Small intestine (tissue), 7 donors: ENCODE measurements at regions not wholly inside any gene's neighbourhood (a gene's known extent, or its start where the extent isn't known, plus 50 kb on each side); places are given as distances from the start of the nearest gene placed in this dataset.

Experiments
- DNase-seq, 2 donors: peaks; one replicate each; pipeline versions ENCODE4 v3.0.0 to v3.0.0-alpha.2; 2013
- FAIRE-seq: peaks from 2 replicates; lab custom pipeline; 2012; peaks lifted over from hg19 to GRCh38; lab: Jason Lieb, UNC
- H3K27ac ChIP-seq, 3 donors: one replicate each; pipeline ENCODE4 v1.5.1; 2013; ENCODE audit warnings: low read length in 2 of 3, mild to moderate bottlenecking in 2 of 3, control low read depth in 1 of 3, inconsistent platforms in 1 of 3, low read depth in 1 of 3, moderate library complexity in 1 of 3
- H3K27me3 ChIP-seq, 3 donors: one replicate each; pipeline ENCODE4 v1.6.1; 2013; ENCODE audit warnings: low read length in 3 of 3, inconsistent platforms in 1 of 3; ENCODE audit not compliant: control insufficient read depth in 3 of 3, insufficient read depth in 3 of 3
- H3K36me3 ChIP-seq, 3 donors: one replicate each; pipeline ENCODE4 v1.6.1; 2013; ENCODE audit warnings: low read length in 3 of 3, inconsistent platforms in 1 of 3, low read depth in 1 of 3, mild to moderate bottlenecking in 1 of 3, moderate library complexity in 1 of 3; ENCODE audit not compliant: control insufficient read depth in 3 of 3, insufficient read depth in 2 of 3
- H3K4me1 ChIP-seq, 3 donors: one replicate each; pipeline ENCODE4 v1.6.1; 2013; ENCODE audit warnings: low read length in 2 of 3, inconsistent platforms in 1 of 3, low read depth in 1 of 3, mild to moderate bottlenecking in 1 of 3, moderate library complexity in 1 of 3; ENCODE audit not compliant: control insufficient read depth in 3 of 3, insufficient read depth in 2 of 3
- H3K4me3 ChIP-seq, 3 donors: one replicate each; pipeline ENCODE4 v1.5.1; 2013; ENCODE audit warnings: low read length in 3 of 3, control low read depth in 1 of 3, inconsistent platforms in 1 of 3, low read depth in 1 of 3, mild to moderate bottlenecking in 1 of 3, moderate library complexity in 1 of 3
- H3K9me3 ChIP-seq, 2 donors: one replicate each; pipeline ENCODE4 v1.6.1; 2013; ENCODE audit warnings: low read depth in 1 of 2, low read length in 1 of 2; ENCODE audit not compliant: control insufficient read depth in 2 of 2, insufficient read depth in 1 of 2
- WGBS, 3 donors: extraction: QIAGEN DNeasy Blood & Tissue Kit; methylation state at CpG; one replicate each; pipeline ENCODE4 v1.1.7; 2013; 5-methylcytosine and 5-hydroxymethylcytosine counted together
- donor health status: healthy with polysubstance abuse.
- donor health status: control.
- donor health status: control.
- donor health status: Bipolar disorder and iron deficiency.
- donor health status: healthy.

GRCh38 chr4:41844327-41844726 is 90.9 kb upstream of the TMEM33 start:
- FAIRE-seq (no peak), DNase-seq (no peak)
- Histone ChIP-seq H3K4me3 (no peak overlapping the region), H3K4me1 (no peaks in the 10 kb centered on the region), H3K27me3 (no peaks in the 10 kb centered on the region), H3K27ac (no peak overlapping the region), H3K9me3 (no peaks in the 10 kb centered on the region), H3K36me3 (no peaks in the 10 kb centered on the region)

- FAIRE-seq (no peak), DNase-seq (no peak)
- H3K9me3 ChIP-seq, result no peaks in the 10 kb centered on the region
- H3K4me1 ChIP-seq, result no peaks in the 10 kb centered on the region
- H3K36me3 ChIP-seq, result no peaks in the 10 kb centered on the region
- H3K27ac ChIP-seq, result no peak overlapping the region
- no peak overlapping the region for H3K4me3 ChIP-seq
- H3K27me3 ChIP-seq, result no peaks in the 10 kb centered on the region
- WGBS, 3 donors, result 32% methylated on average over 8 of the region's 8 CpGs
These were observed 91.7 kb upstream of the PHOX2B start for GRCh38 chr4:41839916-41840854.

GRCh38 chr4:41838590-41838989 is 90.1 kb upstream of the PHOX2B start:
- FAIRE-seq, result no peak
- no peak overlapping the region for H3K4me3 ChIP-seq
- H3K27me3 ChIP-seq, result no peaks in the 10 kb centered on the region
- H3K4me1 ChIP-seq, result no peaks in the 10 kb centered on the region
- H3K9me3 ChIP-seq, result no peaks in the 10 kb centered on the region
- no peaks in the 10 kb centered on the region for H3K36me3 ChIP-seq
- no peak overlapping the region for H3K27ac ChIP-seq
- DNase-seq, result no peak

- FAIRE-seq (no peak), DNase-seq (no peak)
- H3K27ac ChIP-seq, result no peak overlapping the region
- no peaks in the 10 kb centered on the region for H3K27me3 ChIP-seq
- 86 to 90% (median 88%) methylated on average over 3 of the region's 3 CpGs for WGBS, 3 donors
- H3K4me3 ChIP-seq, result no peak overlapping the region
- H3K36me3 ChIP-seq, result no peaks in the 10 kb centered on the region
- no peaks in the 10 kb centered on the region for H3K9me3 ChIP-seq
- H3K4me1 ChIP-seq, result no peaks in the 10 kb centered on the region
These were observed 86.9 kb upstream of the PHOX2B start for GRCh38 chr4:41835321-41835995.

- no peaks in the 10 kb centered on the region for H3K27me3 ChIP-seq
- H3K4me1 ChIP-seq, result no peaks in the 10 kb centered on the region
- no peak overlapping the region for H3K4me3 ChIP-seq
- no peaks in the 10 kb centered on the region for H3K9me3 ChIP-seq
- no peak for FAIRE-seq
- no peak overlapping the region for H3K27ac ChIP-seq
- no peaks in the 10 kb centered on the region for H3K36me3 ChIP-seq
- 5 to 21% (median 10%) methylated on average over 1 of the region's 1 CpG for WGBS, 3 donors
- no peak for DNase-seq
These were observed 84.4 kb upstream of the PHOX2B start for GRCh38 chr4:41832961-41833360.

GRCh38 chr4:41822325-41822724 is 73.8 kb upstream of the PHOX2B start:
- FAIRE-seq, result no peak
- 71 to 82% (median 73%) methylated on average over 4 of the region's 4 CpGs for WGBS, 3 donors
- no peak overlapping the region for H3K27ac ChIP-seq
- H3K27me3 ChIP-seq, result peaks cover 0 to 2% (median 0%) of the 10 kb centered on the region in 3 donors
- no peaks in the 10 kb centered on the region for H3K36me3 ChIP-seq
- no peak for DNase-seq
- H3K4me1 ChIP-seq, result no peaks in the 10 kb centered on the region
- H3K9me3 ChIP-seq, result no peaks in the 10 kb centered on the region
- no peak overlapping the region for H3K4me3 ChIP-seq

GRCh38 chr4:41820473-41820872 is 71.9 kb upstream of the PHOX2B start:
- Histone ChIP-seq H3K36me3 (no peaks in the 10 kb centered on the region), H3K27me3 (peaks cover 0 to 2% (median 0%) of the 10 kb centered on the region in 3 donors), H3K4me3 (no peak overlapping the region), H3K27ac (no peak overlapping the region), H3K9me3 (no peaks in the 10 kb centered on the region), H3K4me1 (no peaks in the 10 kb centered on the region)
- FAIRE-seq (no peak), DNase-seq (no peak)
- WGBS, 3 donors, result 75 to 91% (median 79%) methylated on average over 2 of the region's 2 CpGs

- H3K36me3 ChIP-seq, result no peaks in the 10 kb centered on the region
- H3K4me3 ChIP-seq, result no peak overlapping the region
- FAIRE-seq, result no peak
- peaks cover 0 to 2% (median 0%) of the 10 kb centered on the region in 3 donors for H3K27me3 ChIP-seq
- 84 to 93% (median 86%) methylated on average over 3 of the region's 3 CpGs for WGBS, 3 donors
- no peaks in the 10 kb centered on the region for H3K9me3 ChIP-seq
- H3K4me1 ChIP-seq, result no peaks in the 10 kb centered on the region
- no peak for DNase-seq
- H3K27ac ChIP-seq, result no peak overlapping the region
These were observed 71.1 kb upstream of the PHOX2B start for GRCh38 chr4:41819621-41820020.
